Erythroblast (primary cell): ENCODE measurements at regions not wholly inside any gene's neighbourhood (a gene's known extent, or its start where the extent isn't known, plus 50 kb on each side); places are given as distances from the start of the nearest gene placed in this dataset.

Experiments used
- GATA1 ChIP-seq: IDR thresholded peaks from 2 replicates; pipeline ENCODE4 v1.6.1; 2011; ENCODE audit warnings: low read depth, mild to moderate bottlenecking, control low read depth, low read length, moderate library complexity
- POLR2A ChIP-seq: IDR thresholded peaks from 2 replicates; pipeline ENCODE4 v1.6.1; 2011; ENCODE audit warnings: mild to moderate bottlenecking, low read length

GRCh38 chr2:129784486-129784885, 195.0 kb upstream of the RAB6C start:
- TF ChIP-seq POLR2A (no peak), GATA1 (no peak)
